Activated T-helper 17 cell treated with anti-CD3 and anti-CD28 coated beads, Interleukin-2, amount 50 U/mL, for 72 hours (primary cell): ENCODE measurements at regions not wholly inside any gene's neighbourhood (a gene's known extent, or its start where the extent isn't known, plus 50 kb on each side); places are given as distances from the start of the nearest gene placed in this dataset.

Source experiments
- ATAC-seq: fragments of 150-1000 bp; cut with Tn5 transposase; replicated peaks from 2 replicates; pipeline ENCODE4 v1.10.0; 2021; ENCODE audit warnings: mild to moderate bottlenecking, moderate library complexity
- H3K27ac Mint-ChIP-seq: one replicate; pipeline ENCODE4 v1.8.0; 2022; ENCODE audit warnings: mixed read lengths
- H3K27me3 Mint-ChIP-seq: one replicate; pipeline ENCODE4 v1.8.0; 2022; ENCODE audit warnings: mixed read lengths
- H3K36me3 Mint-ChIP-seq: one replicate; pipeline ENCODE4 v1.8.0; 2022; ENCODE audit warnings: low read depth, mild to moderate bottlenecking, mixed read lengths
- H3K4me1 Mint-ChIP-seq: one replicate; pipeline ENCODE4 v1.8.0; 2022; ENCODE audit warnings: mixed read lengths
- H3K4me3 Mint-ChIP-seq: one replicate; pipeline ENCODE4 v1.8.0; 2022; ENCODE audit warnings: mild to moderate bottlenecking, mixed read lengths
- H3K9me3 Mint-ChIP-seq: one replicate; pipeline ENCODE4 v1.8.0; 2022; ENCODE audit warnings: mixed read lengths

- Mint-ChIP-seq H3K4me1 (no peaks in the 10 kb centered on the region), H3K9me3 (no peaks in the 10 kb centered on the region), H3K36me3 (no peaks in the 10 kb centered on the region), H3K4me3 (no peak overlapping the region), H3K27ac (no peak overlapping the region), H3K27me3 (peaks cover 12% of the 10 kb centered on the region)
- ATAC-seq, result no peak
These were observed 179.7 kb downstream of the RBFOX3 start for GRCh38 chr17:79431175-79431574.

GRCh38 chr17:79429864-79430494 lies 180.9 kb downstream of the RBFOX3 start:
- Mint-ChIP-seq H3K4me3 (no peak overlapping the region), H3K4me1 (no peaks in the 10 kb centered on the region)
- no peak for ATAC-seq

GRCh38 chr17:79428988-79429387 lies 181.9 kb downstream of the RBFOX3 start:
- Mint-ChIP-seq H3K27ac (no peak overlapping the region), H3K4me3 (no peak overlapping the region), H3K36me3 (no peaks in the 10 kb centered on the region), H3K9me3 (no peaks in the 10 kb centered on the region), H3K4me1 (no peaks in the 10 kb centered on the region), H3K27me3 (peaks cover 27% of the 10 kb centered on the region)
- no peak for ATAC-seq

More at GRCh38 chr17:79429864-79430494, 180.9 kb downstream of the RBFOX3 start:
- no peaks in the 10 kb centered on the region for H3K9me3 Mint-ChIP-seq
- no peaks in the 10 kb centered on the region for H3K36me3 Mint-ChIP-seq
- no peak overlapping the region for H3K27ac Mint-ChIP-seq
- peaks cover 21% of the 10 kb centered on the region for H3K27me3 Mint-ChIP-seq

GRCh38 chr17:79427621-79428539 lies 183.0 kb downstream of the RBFOX3 start:
- H3K4me1 Mint-ChIP-seq, result no peaks in the 10 kb centered on the region
- no peak overlapping the region for H3K4me3 Mint-ChIP-seq
- H3K36me3 Mint-ChIP-seq, result no peaks in the 10 kb centered on the region
- H3K27ac Mint-ChIP-seq, result no peak overlapping the region
- ATAC-seq, result no peak
- no peaks in the 10 kb centered on the region for H3K9me3 Mint-ChIP-seq
- peaks cover 30% of the 10 kb centered on the region for H3K27me3 Mint-ChIP-seq

- Mint-ChIP-seq H3K27ac (no peak overlapping the region), H3K9me3 (no peaks in the 10 kb centered on the region), H3K4me1 (no peaks in the 10 kb centered on the region), H3K27me3 (peaks cover 25% of the 10 kb centered on the region), H3K36me3 (no peaks in the 10 kb centered on the region), H3K4me3 (no peak overlapping the region)
- no peak for ATAC-seq
These were observed 185.2 kb downstream of the RBFOX3 start for GRCh38 chr17:79425686-79426085.

- Mint-ChIP-seq H3K4me3 (no peak overlapping the region), H3K27me3 (peaks cover 25% of the 10 kb centered on the region), H3K4me1 (no peaks in the 10 kb centered on the region), H3K27ac (no peak overlapping the region), H3K36me3 (no peaks in the 10 kb centered on the region), H3K9me3 (no peaks in the 10 kb centered on the region)
- no peak for ATAC-seq
These were observed 186.2 kb downstream of the RBFOX3 start for GRCh38 chr17:79424471-79425185.

GRCh38 chr17:79423811-79424465 lies 186.9 kb downstream of the RBFOX3 start:
- Mint-ChIP-seq H3K27ac (no peak overlapping the region), H3K36me3 (no peaks in the 10 kb centered on the region), H3K9me3 (no peaks in the 10 kb centered on the region), H3K4me1 (no peaks in the 10 kb centered on the region), H3K27me3 (peaks cover 21% of the 10 kb centered on the region), H3K4me3 (no peak overlapping the region)
- no peak for ATAC-seq

- no peaks in the 10 kb centered on the region for H3K36me3 Mint-ChIP-seq
- H3K27me3 Mint-ChIP-seq, result peaks cover 22% of the 10 kb centered on the region
- no peak for ATAC-seq
- H3K4me3 Mint-ChIP-seq, result no peak overlapping the region
- no peaks in the 10 kb centered on the region for H3K9me3 Mint-ChIP-seq
- no peaks in the 10 kb centered on the region for H3K4me1 Mint-ChIP-seq
- no peak overlapping the region for H3K27ac Mint-ChIP-seq
These were observed 188.6 kb downstream of the RBFOX3 start for GRCh38 chr17:79422236-79422635.

GRCh38 chr17:79420318-79421243 lies 190.3 kb downstream of the RBFOX3 start:
- no peak overlapping the region for H3K4me3 Mint-ChIP-seq
- H3K27ac Mint-ChIP-seq, result no peak overlapping the region
- ATAC-seq, result peak; percentile 87
- no peaks in the 10 kb centered on the region for H3K4me1 Mint-ChIP-seq
- H3K36me3 Mint-ChIP-seq, result no peaks in the 10 kb centered on the region
- no peaks in the 10 kb centered on the region for H3K9me3 Mint-ChIP-seq
- peaks cover 17% of the 10 kb centered on the region for H3K27me3 Mint-ChIP-seq

GRCh38 chr17:79417476-79417988 lies 193.3 kb downstream of the RBFOX3 start:
- H3K4me3 Mint-ChIP-seq, result no peak overlapping the region
- peaks cover 3% of the 10 kb centered on the region for H3K27me3 Mint-ChIP-seq
- H3K4me1 Mint-ChIP-seq, result no peaks in the 10 kb centered on the region
- no peak overlapping the region for H3K27ac Mint-ChIP-seq
- ATAC-seq, result no peak
- H3K9me3 Mint-ChIP-seq, result no peaks in the 10 kb centered on the region
- H3K36me3 Mint-ChIP-seq, result no peaks in the 10 kb centered on the region

- Mint-ChIP-seq H3K27me3 (peaks cover 3% of the 10 kb centered on the region), H3K36me3 (no peaks in the 10 kb centered on the region)
These were observed 194.9 kb downstream of the RBFOX3 start for GRCh38 chr17:79415909-79416308.

GRCh38 chr17:79415365-79415764 lies 195.5 kb downstream of the RBFOX3 start:
- no peak overlapping the region for H3K27ac Mint-ChIP-seq
- H3K9me3 Mint-ChIP-seq, result no peaks in the 10 kb centered on the region
- H3K27me3 Mint-ChIP-seq, result peaks cover 3% of the 10 kb centered on the region
- H3K4me3 Mint-ChIP-seq, result no peak overlapping the region
- ATAC-seq, result no peak
- H3K4me1 Mint-ChIP-seq, result no peaks in the 10 kb centered on the region
- no peaks in the 10 kb centered on the region for H3K36me3 Mint-ChIP-seq

More at GRCh38 chr17:79415909-79416308, 194.9 kb downstream of the RBFOX3 start:
- Mint-ChIP-seq H3K4me1 (no peaks in the 10 kb centered on the region), H3K27ac (no peak overlapping the region), H3K9me3 (no peaks in the 10 kb centered on the region), H3K4me3 (no peak overlapping the region)
- ATAC-seq, result no peak

- no peak for ATAC-seq
- no peak overlapping the region for H3K27ac Mint-ChIP-seq
- H3K9me3 Mint-ChIP-seq, result no peaks in the 10 kb centered on the region
- peaks cover 3% of the 10 kb centered on the region for H3K27me3 Mint-ChIP-seq
- no peaks in the 10 kb centered on the region for H3K36me3 Mint-ChIP-seq
- no peaks in the 10 kb centered on the region for H3K4me1 Mint-ChIP-seq
- no peak overlapping the region for H3K4me3 Mint-ChIP-seq
These were observed 196.0 kb downstream of the RBFOX3 start for GRCh38 chr17:79414793-79415211.
